ENCODE measurements at regions not wholly inside any gene's neighbourhood (a gene's known extent, or its start where the extent isn't known, plus 50 kb on each side); places are given as distances from the start of the nearest gene placed in this dataset.

DNA sequence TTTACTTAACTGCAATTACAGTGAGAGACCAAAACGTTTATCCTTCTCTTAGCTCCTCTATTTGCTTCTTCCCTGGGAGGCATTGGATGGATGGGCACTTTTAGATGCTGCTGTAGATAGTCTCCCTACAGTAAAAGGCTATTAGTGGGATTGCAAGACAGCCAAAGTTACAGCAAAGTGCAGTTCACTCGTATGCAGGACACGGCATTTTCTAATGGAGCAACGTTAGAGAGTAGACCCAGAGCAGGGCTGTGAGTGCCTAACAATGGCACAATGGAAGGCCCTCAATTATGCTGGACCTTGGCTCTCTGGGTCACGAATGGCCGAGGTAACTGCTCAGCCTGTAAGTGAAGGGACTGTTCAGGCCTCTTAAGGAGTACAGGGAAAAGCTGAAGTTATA lies 605.8 kb upstream of the NOX3 start:
- no peaks in the 10 kb centered on the region for H3K27me3 ChIP-seq (ENCODE audit: control insufficient read depth, insufficient read depth, low read length)
- H3K36me3 ChIP-seq (ENCODE audit: control insufficient read depth, insufficient read depth, low read length): no peaks in the 10 kb centered on the region
- DNase-seq (ENCODE audit: low read depth): no peak
- TF ChIP-seq, protein P1, sequence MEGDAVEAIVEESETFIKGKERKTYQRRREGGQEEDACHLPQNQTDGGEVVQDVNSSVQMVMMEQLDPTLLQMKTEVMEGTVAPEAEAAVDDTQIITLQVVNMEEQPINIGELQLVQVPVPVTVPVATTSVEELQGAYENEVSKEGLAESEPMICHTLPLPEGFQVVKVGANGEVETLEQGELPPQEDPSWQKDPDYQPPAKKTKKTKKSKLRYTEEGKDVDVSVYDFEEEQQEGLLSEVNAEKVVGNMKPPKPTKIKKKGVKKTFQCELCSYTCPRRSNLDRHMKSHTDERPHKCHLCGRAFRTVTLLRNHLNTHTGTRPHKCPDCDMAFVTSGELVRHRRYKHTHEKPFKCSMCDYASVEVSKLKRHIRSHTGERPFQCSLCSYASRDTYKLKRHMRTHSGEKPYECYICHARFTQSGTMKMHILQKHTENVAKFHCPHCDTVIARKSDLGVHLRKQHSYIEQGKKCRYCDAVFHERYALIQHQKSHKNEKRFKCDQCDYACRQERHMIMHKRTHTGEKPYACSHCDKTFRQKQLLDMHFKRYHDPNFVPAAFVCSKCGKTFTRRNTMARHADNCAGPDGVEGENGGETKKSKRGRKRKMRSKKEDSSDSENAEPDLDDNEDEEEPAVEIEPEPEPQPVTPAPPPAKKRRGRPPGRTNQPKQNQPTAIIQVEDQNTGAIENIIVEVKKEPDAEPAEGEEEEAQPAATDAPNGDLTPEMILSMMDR (IDR thresholded peaks at IDR 0.05; ENCODE audit: insufficient read depth, low read length, poor library complexity, severe bottlenecking): no peak
- H3K4me3 ChIP-seq (ENCODE audit: low read depth, low read length): no peak overlapping the region

DNA sequence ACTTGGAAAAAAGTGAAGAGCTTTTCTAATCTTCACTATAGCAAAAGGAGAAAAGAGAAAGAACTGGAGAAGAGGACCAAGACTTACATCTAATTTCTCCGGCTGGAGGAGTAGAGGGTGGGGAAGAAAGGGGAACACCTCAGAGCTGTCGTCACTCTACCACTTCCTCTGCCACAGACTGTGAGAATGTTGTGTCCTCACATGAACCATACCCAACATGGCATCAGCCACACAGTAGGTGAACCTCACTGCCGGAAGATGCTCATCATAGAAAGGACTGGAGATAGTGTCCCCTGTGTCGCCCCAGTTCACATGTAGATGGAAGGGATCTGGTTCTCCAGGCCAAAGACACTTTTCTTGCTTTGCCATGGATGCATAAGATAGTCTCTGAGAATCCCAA lies 604.4 kb upstream of the NOX3 start:
- Histone ChIP-seq H3K36me3 (ENCODE audit: control insufficient read depth, insufficient read depth, low read length) (no peaks in the 10 kb centered on the region), H3K4me3 (ENCODE audit: low read depth, low read length) (no peak overlapping the region), H3K27me3 (ENCODE audit: control insufficient read depth, insufficient read depth, low read length) (no peaks in the 10 kb centered on the region)
- TF ChIP-seq, protein P1 (IDR thresholded peaks at IDR 0.05; ENCODE audit: insufficient read depth, low read length, poor library complexity, severe bottlenecking): no peak
- no peak for DNase-seq (ENCODE audit: low read depth)

DNA sequence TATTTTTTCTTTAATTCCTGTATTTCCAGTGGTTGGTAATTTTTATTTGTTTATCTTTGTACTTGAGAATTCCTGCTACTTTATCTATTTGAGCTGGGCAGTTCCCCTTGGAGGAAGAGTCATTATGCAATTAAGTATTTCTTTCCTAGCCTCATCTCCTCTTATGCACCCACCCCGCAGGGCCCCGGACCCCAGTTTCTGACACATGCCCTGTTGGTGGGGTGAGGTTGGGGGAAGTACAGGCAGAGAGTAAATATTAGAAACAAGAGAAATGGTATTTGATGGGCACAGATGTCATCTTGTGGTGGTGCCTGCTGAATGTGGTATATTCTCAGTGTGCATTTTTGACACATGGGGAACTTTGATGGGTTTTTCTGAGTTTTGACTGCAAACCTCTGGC lies 602.7 kb upstream of the NOX3 start:
- Histone ChIP-seq H3K36me3 (ENCODE audit: control insufficient read depth, insufficient read depth, low read length) (no peaks in the 10 kb centered on the region), H3K4me3 (ENCODE audit: low read depth, low read length) (no peak overlapping the region), H3K27me3 (ENCODE audit: control insufficient read depth, insufficient read depth, low read length) (no peaks in the 10 kb centered on the region)
- TF ChIP-seq, protein P1 (IDR thresholded peaks at IDR 0.05; ENCODE audit: insufficient read depth, low read length, poor library complexity, severe bottlenecking): no peak
- no peak for DNase-seq (ENCODE audit: low read depth)

DNA sequence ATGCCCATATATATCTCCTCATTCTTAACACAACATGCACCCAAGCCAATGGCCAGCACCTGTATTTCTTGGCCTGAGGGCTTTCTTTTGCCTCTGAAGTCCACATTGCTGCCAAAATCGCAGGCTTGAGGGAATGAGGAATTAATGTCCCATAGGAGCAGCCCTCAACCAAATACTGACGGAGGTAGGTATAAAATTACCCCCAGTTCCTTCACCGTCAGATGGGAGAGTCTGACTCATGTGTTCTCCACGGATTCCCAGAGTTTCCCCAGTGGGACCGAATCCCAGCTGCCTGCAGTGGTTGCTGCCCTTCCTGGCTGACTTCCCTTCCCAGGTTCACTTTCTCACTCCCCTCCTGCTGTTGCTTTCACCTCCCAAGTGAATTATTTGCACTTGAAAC lies 602.2 kb upstream of the NOX3 start:
- TF ChIP-seq, protein P1 (IDR thresholded peaks at IDR 0.05; ENCODE audit: insufficient read depth, low read length, poor library complexity, severe bottlenecking): no peak

DNA sequence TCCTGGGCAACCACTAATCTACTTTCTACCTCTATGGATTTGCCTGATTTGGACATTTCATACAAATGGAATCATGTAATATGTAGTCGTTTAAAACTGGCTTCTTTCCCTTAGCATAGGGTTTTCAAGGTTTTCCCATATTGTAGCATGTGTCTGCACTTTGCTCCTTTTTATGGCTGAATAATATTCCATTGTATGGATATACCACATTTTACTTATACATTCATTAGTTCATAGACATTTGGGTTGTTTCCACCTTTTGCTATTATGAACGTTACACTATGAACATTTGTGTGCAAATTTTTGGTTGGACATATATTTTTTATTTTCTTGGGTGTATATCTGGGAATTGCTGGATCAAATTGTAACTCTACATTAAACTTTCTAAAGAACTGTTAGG lies 600.4 kb upstream of the NOX3 start:
- no peak overlapping the region for H3K4me3 ChIP-seq (ENCODE audit: low read depth, low read length)
- no peaks in the 10 kb centered on the region for H3K36me3 ChIP-seq (ENCODE audit: control insufficient read depth, insufficient read depth, low read length)
- TF ChIP-seq, protein P1 (IDR thresholded peaks at IDR 0.05; ENCODE audit: insufficient read depth, low read length, poor library complexity, severe bottlenecking): no peak
- no peaks in the 10 kb centered on the region for H3K27me3 ChIP-seq (ENCODE audit: control insufficient read depth, insufficient read depth, low read length)
- DNase-seq (ENCODE audit: low read depth): no peak

More for the DNA sequence above, 602.2 kb upstream of the NOX3 start:
- Histone ChIP-seq H3K36me3 (ENCODE audit: control insufficient read depth, insufficient read depth, low read length) (no peaks in the 10 kb centered on the region), H3K27me3 (ENCODE audit: control insufficient read depth, insufficient read depth, low read length) (no peaks in the 10 kb centered on the region), H3K4me3 (ENCODE audit: low read depth, low read length) (no peak overlapping the region)
- DNase-seq (ENCODE audit: low read depth): no peak

DNA sequence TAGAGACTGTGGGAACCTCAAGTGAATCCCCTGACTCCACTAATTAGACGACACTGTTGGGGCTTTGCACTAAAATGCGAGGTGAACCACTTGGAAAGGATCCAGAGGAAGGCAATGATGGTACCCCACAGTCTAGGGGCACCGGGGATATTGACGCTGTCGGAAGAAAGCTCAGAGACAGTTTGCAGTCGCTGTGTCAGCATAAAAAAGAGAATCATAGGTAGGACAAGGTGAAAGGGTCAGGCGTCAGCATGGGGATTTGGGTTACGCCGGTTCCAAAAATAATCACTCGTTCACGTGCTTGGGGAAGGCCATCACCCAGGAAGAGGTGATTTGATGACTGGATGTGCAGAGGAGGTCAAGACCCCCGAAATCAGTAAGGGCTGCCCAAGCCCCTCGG lies 598.0 kb upstream of the NOX3 start:
- TF ChIP-seq, protein P1 (IDR thresholded peaks at IDR 0.05; ENCODE audit: insufficient read depth, low read length, poor library complexity, severe bottlenecking): no peak
- no peaks in the 10 kb centered on the region for H3K36me3 ChIP-seq (ENCODE audit: control insufficient read depth, insufficient read depth, low read length)
- DNase-seq (ENCODE audit: low read depth): no peak
- H3K27me3 ChIP-seq (ENCODE audit: control insufficient read depth, insufficient read depth, low read length): no peaks in the 10 kb centered on the region
- H3K4me3 ChIP-seq (ENCODE audit: low read depth, low read length): no peak overlapping the region
